ENCODE measurements at regions not wholly inside any gene's neighbourhood (a gene's known extent, or its start where the extent isn't known, plus 50 kb on each side); places are given as distances from the start of the nearest gene placed in this dataset.
"Not testable (repeated sequence)": the region's sequence is repeated elsewhere in the genome, so short reads cannot be mapped to it uniquely, and the experiment has no call there.

GRCh38 chr1:149218080-149218988 is 115.0 kb upstream of the NBPF9 start:
- DNase-seq, result peak in 1 of 3 donors; percentile 3
- H3K27ac ChIP-seq, H3K27me3 ChIP-seq, H3K4me3 ChIP-seq, H3K36me3 ChIP-seq, H3K9me3 ChIP-seq, H3K4me1 ChIP-seq: not testable (repeated sequence)

GRCh38 chr1:149219539-149219938 is 116.2 kb upstream of the NBPF9 start:
- DNase-seq, H3K4me1 ChIP-seq, H3K27ac ChIP-seq, H3K9me3 ChIP-seq, H3K27me3 ChIP-seq, H3K4me3 ChIP-seq, H3K36me3 ChIP-seq: not testable (repeated sequence)

GRCh38 chr1:149220463-149221074 is 117.2 kb upstream of the NBPF9 start:
- H3K27me3 ChIP-seq, H3K9me3 ChIP-seq, H3K27ac ChIP-seq, H3K36me3 ChIP-seq, H3K4me1 ChIP-seq, DNase-seq, H3K4me3 ChIP-seq: not testable (repeated sequence)

GRCh38 chr1:149227933-149228665 is 124.7 kb upstream of the NBPF9 start:
- not testable (repeated sequence) for H3K27me3 ChIP-seq, H3K36me3 ChIP-seq, H3K9me3 ChIP-seq, H3K4me1 ChIP-seq, DNase-seq, H3K4me3 ChIP-seq
- peak overlapping the region in 1 of 4 donors; percentile 35 for H3K27ac ChIP-seq

- not testable (repeated sequence) for H3K9me3 ChIP-seq, H3K4me3 ChIP-seq, H3K36me3 ChIP-seq, H3K27me3 ChIP-seq, H3K4me1 ChIP-seq
- peak in 1 of 3 donors; percentile 10 for DNase-seq
- H3K27ac ChIP-seq, result peak overlapping the region in 2 of 4 donors; percentile 49 to 63
Measured at GRCh38 chr1:149228672-149229585, 125.6 kb upstream of the NBPF9 start.

- not testable (repeated sequence) for H3K4me1 ChIP-seq, H3K27me3 ChIP-seq, H3K9me3 ChIP-seq, H3K36me3 ChIP-seq, H3K4me3 ChIP-seq, DNase-seq
- peak overlapping the region in 2 of 4 donors; percentile 45 to 55 for H3K27ac ChIP-seq
Measured at GRCh38 chr1:149229813-149230212, 126.5 kb upstream of the NBPF9 start.

GRCh38 chr1:149234926-149235914 is 131.9 kb upstream of the NBPF9 start:
- not testable (repeated sequence) for H3K4me3 ChIP-seq, DNase-seq, H3K36me3 ChIP-seq, H3K27ac ChIP-seq, H3K27me3 ChIP-seq, H3K4me1 ChIP-seq, H3K9me3 ChIP-seq

GRCh38 chr1:149237515-149237914 is 134.2 kb upstream of the NBPF9 start:
- not testable (repeated sequence) for H3K27me3 ChIP-seq, H3K4me1 ChIP-seq, H3K9me3 ChIP-seq, H3K4me3 ChIP-seq, DNase-seq, H3K27ac ChIP-seq, H3K36me3 ChIP-seq

GRCh38 chr1:149239897-149240508 is 136.7 kb upstream of the NBPF9 start:
- not testable (repeated sequence) for H3K36me3 ChIP-seq, H3K27me3 ChIP-seq, H3K27ac ChIP-seq, H3K4me1 ChIP-seq, H3K9me3 ChIP-seq, H3K4me3 ChIP-seq, DNase-seq

- not testable (repeated sequence) for H3K4me1 ChIP-seq, H3K36me3 ChIP-seq, H3K27me3 ChIP-seq, H3K4me3 ChIP-seq, H3K9me3 ChIP-seq, DNase-seq, H3K27ac ChIP-seq
Measured at GRCh38 chr1:149240530-149240929, 137.2 kb upstream of the NBPF9 start.

- H3K27ac ChIP-seq, H3K4me1 ChIP-seq, H3K4me3 ChIP-seq, DNase-seq, H3K36me3 ChIP-seq, H3K27me3 ChIP-seq, H3K9me3 ChIP-seq: not testable (repeated sequence)
Measured at GRCh38 chr1:149241272-149241671, 137.9 kb upstream of the NBPF9 start.

GRCh38 chr1:149243572-149243971 is 140.2 kb upstream of the NBPF9 start:
- not testable (repeated sequence) for H3K9me3 ChIP-seq, H3K27me3 ChIP-seq, H3K36me3 ChIP-seq, DNase-seq, H3K4me3 ChIP-seq, H3K27ac ChIP-seq, H3K4me1 ChIP-seq

- H3K27ac ChIP-seq, DNase-seq, H3K36me3 ChIP-seq, H3K27me3 ChIP-seq, H3K4me1 ChIP-seq, H3K9me3 ChIP-seq, H3K4me3 ChIP-seq: not testable (repeated sequence)
Measured at GRCh38 chr1:149244621-149245020, 141.3 kb upstream of the NBPF9 start.

Data from Peyer's patch (tissue), 4 donors.